IMR-90 (cell line): ENCODE measurements at regions not wholly inside any gene's neighbourhood (a gene's known extent, or its start where the extent isn't known, plus 50 kb on each side); places are given as distances from the start of the nearest gene placed in this dataset.

ENCODE experiments used
- ATAC-seq: fragments of 200-7000 bp; cut with Tn5 transposase; 2 replicates; pipeline ENCODE4 v1.9.1; 2020; ENCODE audit warnings: low read depth, mild to moderate bottlenecking, moderate library complexity
- BruUV-seq: library from RNA; stranded (reverse); fragments of 400-500 nt; replicated peaks from 2 replicates; lab custom pipeline; 2021; lab: Mats Ljungman, UMichigan
- CTCF ChIA-PET: fragments of 300-600 bp; formaldehyde crosslinking; extraction: SDS; loops from one replicate; lab custom pipeline; 2021; ENCODE audit warnings: antibody characterized with exemption; lab: Yijun Ruan, JAX
- POLR2A ChIA-PET: fragments of 300-600 bp; sonication (Branson Sonifier 250); formaldehyde crosslinking; loops from one replicate; lab custom pipeline; 2022; ENCODE audit warnings: antibody characterized with exemption; ENCODE audit not compliant: unreplicated experiment; lab: Charles Lee
- DNase-seq: peaks from one replicate; pipeline ENCODE4 v3.0.0; 2013
- H2AFZ ChIP-seq: replicated peaks from 2 replicates; pipeline ENCODE3; 2013; ENCODE audit warnings: low read length, mild to moderate bottlenecking; ENCODE audit not compliant: poor library complexity
- H2AK5ac ChIP-seq: 2 replicates; pipeline ENCODE4 v1.6.1; 2013; ENCODE audit warnings: low read depth, low read length, inconsistent platforms
- H2AK9ac ChIP-seq: replicated peaks from 2 replicates; pipeline ENCODE3; 2013; ENCODE audit warnings: mild to moderate bottlenecking, low read depth, low read length, moderate library complexity; ENCODE audit not compliant: poor library complexity
- H2BK120ac ChIP-seq: 2 replicates; pipeline ENCODE4 v1.6.1; 2013; ENCODE audit warnings: low read depth, low read length, inconsistent platforms
- H2BK15ac ChIP-seq: 3 replicates; pipeline ENCODE4 v1.6.1; 2013; ENCODE audit warnings: low read depth, low read length, inconsistent platforms
- H2BK20ac ChIP-seq: 2 replicates; pipeline ENCODE4 v1.6.1; 2013; ENCODE audit warnings: low read depth, mild to moderate bottlenecking, inconsistent platforms, low read length, moderate library complexity
- H2BK5ac ChIP-seq: 2 replicates; pipeline ENCODE4 v1.6.1; 2013; ENCODE audit warnings: mild to moderate bottlenecking, low read depth, low read length, inconsistent platforms; ENCODE audit not compliant: poor library complexity, severe bottlenecking
- H3K14ac ChIP-seq: replicated peaks from 2 replicates; pipeline ENCODE4 v1.6.1; 2013; ENCODE audit warnings: low read depth, low read length, inconsistent platforms
- H3K18ac ChIP-seq: 2 replicates; pipeline ENCODE4 v1.6.1; 2013; ENCODE audit warnings: low read depth, low read length, control low read depth
- H3K23ac ChIP-seq: 2 replicates; pipeline ENCODE4 v1.6.1; 2013; ENCODE audit warnings: low read depth, low read length, inconsistent platforms
- H3K27ac ChIP-seq: 2 replicates; pipeline ENCODE4 v1.5.1; 2013; ENCODE audit warnings: mild to moderate bottlenecking, control low read depth, low read length; ENCODE audit not compliant: insufficient read depth
- H3K27me3 ChIP-seq: 2 replicates; pipeline ENCODE4 v1.6.1; 2013; ENCODE audit warnings: low read length; ENCODE audit not compliant: control insufficient read depth, insufficient read depth
- H3K36me3 ChIP-seq: 2 replicates; pipeline ENCODE4 v1.6.1; 2013; ENCODE audit warnings: low read length, mixed read lengths; ENCODE audit not compliant: control insufficient read depth, insufficient read depth
- H3K4ac ChIP-seq: 2 replicates; pipeline ENCODE4 v1.6.1; 2013; ENCODE audit warnings: low read depth, low read length, inconsistent platforms
- H3K4me1 ChIP-seq: 2 replicates; pipeline ENCODE4 v1.6.1; 2013; ENCODE audit warnings: low read length, mixed read lengths; ENCODE audit not compliant: control insufficient read depth, insufficient read depth
- H3K4me2 ChIP-seq: 2 replicates; pipeline ENCODE4 v1.6.1; 2013; ENCODE audit warnings: low read depth, mild to moderate bottlenecking, control low read depth, low read length, moderate library complexity
- H3K4me3 ChIP-seq: 2 replicates; pipeline ENCODE4 v1.5.1; 2013; ENCODE audit warnings: low read depth, mild to moderate bottlenecking, control low read depth, low read length, moderate library complexity; ENCODE audit not compliant: insufficient read depth
- H3K56ac ChIP-seq: 2 replicates; pipeline ENCODE4 v1.6.1; 2013; ENCODE audit warnings: low read length, inconsistent platforms; ENCODE audit not compliant: insufficient read depth; ENCODE audit errors: extremely low read depth
- H3K79me1 ChIP-seq, 2 experiments: 2 replicates each; pipeline ENCODE4 v1.6.1; 2013; ENCODE audit warnings: low read length in 2 of 2, inconsistent platforms in 1 of 2, low read depth in 1 of 2
- H3K9ac ChIP-seq: 2 replicates; pipeline ENCODE4 v1.6.1; 2013; ENCODE audit warnings: low read depth, low read length, control low read depth
- H3K9me1 ChIP-seq: 2 replicates; pipeline ENCODE4 v1.6.1; 2013; ENCODE audit warnings: low read length, inconsistent platforms; ENCODE audit not compliant: insufficient read depth
- H3K9me3 ChIP-seq: 2 replicates; pipeline ENCODE4 v1.6.1; 2013; ENCODE audit warnings: low read length; ENCODE audit not compliant: control insufficient read depth, insufficient read depth
- H4K20me1 ChIP-seq: 2 replicates; pipeline ENCODE4 v1.6.1; 2013; ENCODE audit warnings: low read length, inconsistent platforms; ENCODE audit not compliant: insufficient read depth
- H4K5ac ChIP-seq: 2 replicates; pipeline ENCODE4 v1.6.1; 2013; ENCODE audit warnings: mild to moderate bottlenecking, low read depth, low read length, control low read depth
- H4K8ac ChIP-seq, 2 experiments: 2 replicates each; pipeline ENCODE4 v1.6.1; 2013; ENCODE audit warnings: low read depth in 2 of 2, low read length in 2 of 2, control low read depth in 1 of 2, inconsistent platforms in 1 of 2
- H4K91ac ChIP-seq: 2 replicates; pipeline ENCODE4 v1.6.1; 2013; ENCODE audit warnings: low read depth, low read length, inconsistent platforms; ENCODE audit not compliant: insufficient read depth
- BHLHE40 ChIP-seq: fragments of 150-350 bp; IDR thresholded peaks from 2 replicates; pipeline ENCODE4 v1.6.1; 2016; ENCODE audit warnings: mild to moderate bottlenecking, low read depth, low read length
- CEBPB ChIP-seq: IDR thresholded peaks from 2 replicates; pipeline ENCODE4 v1.6.1; 2012; ENCODE audit warnings: low read depth, low read length, improper control_type of control experiment
- CHD1 ChIP-seq: IDR thresholded peaks from 2 replicates; pipeline ENCODE4 v1.6.1; 2012; ENCODE audit warnings: low read depth, low read length, improper control_type of control experiment
- ELK1 ChIP-seq: fragments of 150-350 bp; IDR thresholded peaks from 2 replicates; pipeline ENCODE4 v1.6.1; 2016; ENCODE audit warnings: low read depth, mild to moderate bottlenecking, low read length, moderate library complexity, borderline replicate concordance
- FOS ChIP-seq: fragments of 150-350 bp; IDR thresholded peaks from 2 replicates; pipeline ENCODE4 v1.6.1; 2016; ENCODE audit warnings: low read depth, low read length
- MAZ ChIP-seq: IDR thresholded peaks from 2 replicates; pipeline ENCODE4 v1.6.1; 2012; ENCODE audit warnings: low read depth, mild to moderate bottlenecking, low read length, improper control_type of control experiment, moderate library complexity, borderline replicate concordance
- MXI1 ChIP-seq: IDR thresholded peaks from 2 replicates; pipeline ENCODE4 v1.6.1; 2012; ENCODE audit warnings: low read depth, mild to moderate bottlenecking, low read length, moderate library complexity, borderline replicate concordance
- NFE2L2 ChIP-seq: fragments of 150-350 bp; IDR thresholded peaks from 2 replicates; pipeline ENCODE4 v1.6.1; 2016; ENCODE audit warnings: low read depth, mild to moderate bottlenecking, low read length
- POLR2A ChIP-seq: IDR thresholded peaks from 2 replicates; pipeline ENCODE4 v1.6.1; 2012; ENCODE audit warnings: mild to moderate bottlenecking, low read depth, low read length
- RAD21 ChIP-seq: IDR thresholded peaks from 2 replicates; pipeline ENCODE4 v1.6.1; 2012; ENCODE audit warnings: low read length, improper control_type of control experiment
- RCOR1 ChIP-seq: IDR thresholded peaks from 2 replicates; pipeline ENCODE4 v1.6.1; 2012; ENCODE audit warnings: mild to moderate bottlenecking, low read length, improper control_type of control experiment; ENCODE audit not compliant: insufficient replicate concordance
- RFX5 ChIP-seq: IDR thresholded peaks from 2 replicates; pipeline ENCODE4 v1.8.0; 2012; ENCODE audit warnings: low read depth, mild to moderate bottlenecking, low read length, moderate library complexity
- SMC3 ChIP-seq: fragments of 150-350 bp; IDR thresholded peaks from 2 replicates; pipeline ENCODE4 v1.6.1; 2016; ENCODE audit warnings: low read depth, mild to moderate bottlenecking, antibody characterized with exemption, low read length, moderate library complexity
- USF2 ChIP-seq: fragments of 150-350 bp; IDR thresholded peaks from 2 replicates; pipeline ENCODE4 v1.6.1; 2017; ENCODE audit warnings: mild to moderate bottlenecking, antibody characterized with exemption, low read length, low read depth
- WGBS, 2 experiments: methylation state at CpG; one replicate each; pipeline versions ENCODE4 v1.1.5 to v1.1.7; 2013; ENCODE audit warnings: missing lambda C conversion rate in 2 of 2; ENCODE audit not compliant: insufficient read length in 1 of 2; ENCODE audit errors: extremely low coverage in 2 of 2; 5-methylcytosine and 5-hydroxymethylcytosine counted together
- dilution Hi-C: fragments of 300-500 bp; cut with HindIII; formaldehyde crosslinking; loops from one replicate; pipeline ENCODE4 v1.14.3; 2018; ENCODE audit warnings: low sequenced_read_pairs; ENCODE audit not compliant: unreplicated experiment
- in situ Hi-C: fragments of 300-500 bp; cut with MboI; formaldehyde crosslinking; loops from 3 replicates; pipeline ENCODE4 v1.14.3; 2019; ENCODE audit warnings: low sequenced_read_pairs, inconsistent platforms, mixed read lengths
- intact Hi-C: fragments of 100-400 bp; cut with micrococcal nuclease; formaldehyde crosslinking; loops from 2 replicates; pipeline ENCODE4 v1.10.0; 2022

DNA sequence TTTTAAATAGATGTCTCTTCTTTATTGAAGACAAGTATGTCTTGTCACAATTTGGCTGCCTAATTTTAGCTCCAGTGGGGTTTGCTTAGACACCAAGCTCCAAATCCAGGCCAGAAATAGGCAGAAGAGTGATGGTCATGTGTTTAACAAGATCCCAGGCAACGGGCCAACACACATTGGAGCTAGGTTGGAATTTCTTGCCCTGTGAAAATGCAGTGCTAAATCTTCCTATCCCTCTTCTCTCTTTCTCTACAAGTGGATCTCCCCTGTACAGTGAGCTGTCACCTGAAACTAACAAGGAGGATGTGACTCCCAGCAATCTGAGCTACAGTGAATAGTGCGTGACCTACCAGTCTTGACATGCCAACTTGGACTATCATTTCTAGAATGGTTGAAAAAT lies 65.3 kb upstream of the VGLL2 start:
- BruUV-seq = no TSS peak

More for the DNA sequence above, 65.3 kb upstream of the VGLL2 start:
- no peak overlapping the region for H4K8ac ChIP-seq
- H3K9me3 ChIP-seq = peaks cover 4% of the 10 kb centered on the region; the same call in 1 of the 2 replicates
- WGBS, 2 experiments = no CpG with 5 or more reads among the region's 2 CpGs
- no peak overlapping the region for H3K4ac ChIP-seq
- no peak overlapping the region for H3K4me2 ChIP-seq
- no peaks in the 10 kb centered on the region for H3K36me3 ChIP-seq
- no peak overlapping the region for H2AFZ ChIP-seq
- ChIA-PET POLR2A (no interaction called here), CTCF (no interaction called here)
- no peaks in the 10 kb centered on the region for H3K4me1 ChIP-seq
- TF ChIP-seq BHLHE40 = no peak
- TF ChIP-seq CHD1 = no peak
- no peak for TF ChIP-seq CEBPB
- no peak for TF ChIP-seq MAZ
- no peak for TF ChIP-seq MXI1
- no peak for TF ChIP-seq SMC3
- TF ChIP-seq FOS = no peak
- TF ChIP-seq RFX5 = no peak
- no peak for TF ChIP-seq POLR2A
- TF ChIP-seq NFE2L2 = no peak
- TF ChIP-seq RCOR1 = no peak
- TF ChIP-seq USF2 = no peak
- no peak for TF ChIP-seq ELK1
- no peak for TF ChIP-seq RAD21
- no peak overlapping the region for H2BK5ac ChIP-seq
- H2BK20ac ChIP-seq = no peak overlapping the region
- H3K9ac ChIP-seq = no peak overlapping the region
- H3K27me3 ChIP-seq = no peaks in the 10 kb centered on the region
- no peak overlapping the region for H3K56ac ChIP-seq
- no peaks in the 10 kb centered on the region for H3K9me1 ChIP-seq
- in situ Hi-C loops = no loop called here
- intact Hi-C loops = no loop called here
- H4K5ac ChIP-seq = no peak overlapping the region
- no peak overlapping the region for H3K23ac ChIP-seq
- no peaks in the 10 kb centered on the region for H3K79me1 ChIP-seq
- dilution Hi-C loops = no loop called here
- no peak overlapping the region for H3K14ac ChIP-seq
- ATAC-seq = no peak
- no peak overlapping the region for H3K27ac ChIP-seq
- no peak overlapping the region for H2AK5ac ChIP-seq
- H2AK9ac ChIP-seq = no peak overlapping the region
- H2BK15ac ChIP-seq = no peak overlapping the region
- H4K20me1 ChIP-seq = no peaks in the 10 kb centered on the region
- no peak for DNase-seq
- H3K18ac ChIP-seq = no peak overlapping the region
- no peak overlapping the region for H4K91ac ChIP-seq
- H2BK120ac ChIP-seq = no peak overlapping the region
- H3K4me3 ChIP-seq = no peak overlapping the region
